ENCODE measurements at regions not wholly inside any gene's neighbourhood (a gene's known extent, or its start where the extent isn't known, plus 50 kb on each side); places are given as distances from the start of the nearest gene placed in this dataset.

DNA sequence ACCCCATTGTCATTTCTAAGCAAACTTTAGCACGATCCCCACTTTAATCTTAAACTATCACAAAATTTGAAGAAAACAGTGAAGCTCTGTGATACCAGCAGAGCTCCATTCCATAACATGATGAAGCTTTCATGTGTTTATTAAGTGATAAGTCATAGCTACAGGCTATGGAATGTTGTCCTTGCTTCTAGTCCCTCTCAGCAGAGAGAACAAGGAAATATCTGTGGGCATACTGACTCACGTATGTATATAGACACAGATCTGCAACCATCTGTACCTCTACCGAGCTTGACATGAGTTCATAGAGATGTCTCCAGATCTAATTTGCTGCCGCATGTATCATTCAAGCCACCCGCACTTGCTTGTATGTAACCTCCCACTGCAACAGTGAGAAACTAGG lies 588.9 kb downstream of the ETS1 start:
- H3K9me2 ChIP-seq (replicated peaks; ENCODE audit: control insufficient read depth, low read length), result no peaks in the 10 kb centered on the region
- no peaks in the 10 kb centered on the region for H3K9me3 ChIP-seq (ENCODE audit: control insufficient read depth, insufficient read depth, low read length)
- no peaks in the 10 kb centered on the region for H3K4me1 ChIP-seq (ENCODE audit: control insufficient read depth, low read length)
- TF ChIP-seq, protein P1, sequence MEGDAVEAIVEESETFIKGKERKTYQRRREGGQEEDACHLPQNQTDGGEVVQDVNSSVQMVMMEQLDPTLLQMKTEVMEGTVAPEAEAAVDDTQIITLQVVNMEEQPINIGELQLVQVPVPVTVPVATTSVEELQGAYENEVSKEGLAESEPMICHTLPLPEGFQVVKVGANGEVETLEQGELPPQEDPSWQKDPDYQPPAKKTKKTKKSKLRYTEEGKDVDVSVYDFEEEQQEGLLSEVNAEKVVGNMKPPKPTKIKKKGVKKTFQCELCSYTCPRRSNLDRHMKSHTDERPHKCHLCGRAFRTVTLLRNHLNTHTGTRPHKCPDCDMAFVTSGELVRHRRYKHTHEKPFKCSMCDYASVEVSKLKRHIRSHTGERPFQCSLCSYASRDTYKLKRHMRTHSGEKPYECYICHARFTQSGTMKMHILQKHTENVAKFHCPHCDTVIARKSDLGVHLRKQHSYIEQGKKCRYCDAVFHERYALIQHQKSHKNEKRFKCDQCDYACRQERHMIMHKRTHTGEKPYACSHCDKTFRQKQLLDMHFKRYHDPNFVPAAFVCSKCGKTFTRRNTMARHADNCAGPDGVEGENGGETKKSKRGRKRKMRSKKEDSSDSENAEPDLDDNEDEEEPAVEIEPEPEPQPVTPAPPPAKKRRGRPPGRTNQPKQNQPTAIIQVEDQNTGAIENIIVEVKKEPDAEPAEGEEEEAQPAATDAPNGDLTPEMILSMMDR (IDR thresholded peaks at IDR 0.05; ENCODE audit: low read depth, low read length, poor library complexity, severe bottlenecking), result no peak
- no peak for TF ChIP-seq EZH2phosphoT487 (IDR thresholded peaks at IDR 0.05; ENCODE audit: borderline replicate concordance, low read length)
- H4K20me1 ChIP-seq (ENCODE audit: control insufficient read depth, insufficient read depth, low read depth, low read length), result no peaks in the 10 kb centered on the region
- no peaks in the 10 kb centered on the region for H3K36me3 ChIP-seq (ENCODE audit: control insufficient read depth, low read length)
- no peak overlapping the region for H3K4me2 ChIP-seq (ENCODE audit: low read length)
- no peak overlapping the region for H3K27ac ChIP-seq (ENCODE audit: low read depth, low read length)
- no peaks in the 10 kb centered on the region for H3K79me2 ChIP-seq (ENCODE audit: control insufficient read depth, low read length)
- H3K27me3 ChIP-seq (ENCODE audit: control insufficient read depth, low read length), result no peaks in the 10 kb centered on the region
- no peak overlapping the region for H3K4me3 ChIP-seq (ENCODE audit: low read length)
- no peaks in the 10 kb centered on the region for H3F3A ChIP-seq (ENCODE audit: control insufficient read depth, insufficient read depth)

DNA sequence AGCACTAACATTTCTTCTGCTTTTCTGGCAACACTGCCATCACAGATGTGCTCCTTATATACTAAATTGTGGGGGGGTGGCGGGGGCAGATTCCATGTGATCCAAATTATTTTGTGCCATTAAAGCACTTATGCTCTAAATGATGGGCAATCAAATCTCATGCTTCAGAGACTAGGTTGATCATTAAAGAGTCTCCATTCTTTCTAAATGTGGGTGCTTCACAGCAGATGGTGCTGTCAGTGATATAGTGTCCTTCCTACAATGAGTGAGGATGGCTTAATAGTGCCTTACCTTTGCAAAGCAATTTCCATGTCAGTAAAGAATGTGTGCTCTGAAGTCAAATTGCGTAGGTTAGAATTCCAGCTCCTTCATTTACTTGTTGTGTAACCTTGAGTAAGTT lies 589.8 kb downstream of the ETS1 start:
- Histone ChIP-seq H3K79me2 (ENCODE audit: control insufficient read depth, low read length) (no peaks in the 10 kb centered on the region), H3K4me1 (ENCODE audit: control insufficient read depth, low read length) (no peaks in the 10 kb centered on the region), H3K27me3 (ENCODE audit: control insufficient read depth, low read length) (no peaks in the 10 kb centered on the region), H3K36me3 (ENCODE audit: control insufficient read depth, low read length) (no peaks in the 10 kb centered on the region), H3K27ac (ENCODE audit: low read depth, low read length) (no peak overlapping the region), H3K4me2 (ENCODE audit: low read length) (no peak overlapping the region), H3K9me3 (ENCODE audit: control insufficient read depth, insufficient read depth, low read length) (no peaks in the 10 kb centered on the region), H3F3A (ENCODE audit: control insufficient read depth, insufficient read depth) (no peaks in the 10 kb centered on the region), H4K20me1 (ENCODE audit: control insufficient read depth, insufficient read depth, low read depth, low read length) (no peaks in the 10 kb centered on the region), H3K9me2 (replicated peaks; ENCODE audit: control insufficient read depth, low read length) (no peaks in the 10 kb centered on the region), H3K4me3 (ENCODE audit: low read length) (no peak overlapping the region)
- TF ChIP-seq, protein P1 (IDR thresholded peaks at IDR 0.05; ENCODE audit: low read depth, low read length, poor library complexity, severe bottlenecking), result no peak
- TF ChIP-seq EZH2phosphoT487 (IDR thresholded peaks at IDR 0.05; ENCODE audit: borderline replicate concordance, low read length), result no peak

DNA sequence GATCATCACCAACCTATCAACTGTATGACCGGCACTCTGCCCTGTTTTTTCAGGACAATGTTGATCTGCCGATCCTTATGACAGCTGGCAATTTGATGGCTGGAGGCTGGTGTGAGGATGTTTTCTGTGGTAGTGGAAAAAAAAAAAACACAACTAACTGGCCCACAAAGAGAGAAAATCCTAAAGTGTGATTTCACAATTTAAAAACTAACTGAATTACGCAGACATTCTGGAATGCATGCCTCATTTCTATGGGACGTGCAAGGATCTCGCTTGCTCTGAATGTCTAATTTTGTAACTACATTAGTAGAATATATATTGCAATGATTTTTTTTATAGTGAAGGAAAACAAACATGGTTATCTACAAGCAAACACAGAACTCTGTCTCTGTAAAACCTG lies 590.5 kb downstream of the ETS1 start:
- Histone ChIP-seq H3K79me2 (ENCODE audit: control insufficient read depth, low read length) (no peaks in the 10 kb centered on the region), H3K9me2 (replicated peaks; ENCODE audit: control insufficient read depth, low read length) (no peaks in the 10 kb centered on the region), H3K4me3 (ENCODE audit: low read length) (no peak overlapping the region), H3K4me2 (ENCODE audit: low read length) (no peak overlapping the region), H3K36me3 (ENCODE audit: control insufficient read depth, low read length) (no peaks in the 10 kb centered on the region), H3K27me3 (ENCODE audit: control insufficient read depth, low read length) (no peaks in the 10 kb centered on the region), H4K20me1 (ENCODE audit: control insufficient read depth, insufficient read depth, low read depth, low read length) (no peaks in the 10 kb centered on the region), H3F3A (ENCODE audit: control insufficient read depth, insufficient read depth) (no peaks in the 10 kb centered on the region), H3K27ac (ENCODE audit: low read depth, low read length) (no peak overlapping the region), H3K9me3 (ENCODE audit: control insufficient read depth, insufficient read depth, low read length) (no peaks in the 10 kb centered on the region), H3K4me1 (ENCODE audit: control insufficient read depth, low read length) (no peaks in the 10 kb centered on the region)
- no peak for TF ChIP-seq EZH2phosphoT487 (IDR thresholded peaks at IDR 0.05; ENCODE audit: borderline replicate concordance, low read length)
- TF ChIP-seq, protein P1 (IDR thresholded peaks at IDR 0.05; ENCODE audit: low read depth, low read length, poor library complexity, severe bottlenecking), result no peak

DNA sequence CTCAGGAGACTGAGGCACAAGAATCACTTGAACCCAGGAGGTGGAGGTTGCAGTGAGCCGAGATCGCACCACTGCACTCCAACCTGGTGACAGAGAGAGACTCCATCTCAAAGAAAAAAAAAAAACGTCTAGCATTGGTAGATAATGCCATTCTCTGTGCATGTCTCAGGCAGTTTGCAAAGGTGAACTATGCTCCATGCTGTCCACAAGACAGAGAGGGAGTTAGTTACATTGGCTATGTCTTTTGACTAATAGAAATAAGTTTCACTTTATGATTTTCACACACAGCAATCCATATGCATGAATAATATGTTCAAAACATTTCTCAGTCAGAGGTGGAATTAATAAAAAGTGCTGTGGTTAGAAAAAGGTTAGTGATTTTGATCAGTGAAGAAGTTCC lies 591.4 kb downstream of the ETS1 start:
- H3K4me1 ChIP-seq (ENCODE audit: control insufficient read depth, low read length), result no peaks in the 10 kb centered on the region
- no peaks in the 10 kb centered on the region for H4K20me1 ChIP-seq (ENCODE audit: control insufficient read depth, insufficient read depth, low read depth, low read length)
- no peaks in the 10 kb centered on the region for H3F3A ChIP-seq (ENCODE audit: control insufficient read depth, insufficient read depth)
- no peak overlapping the region for H3K4me3 ChIP-seq (ENCODE audit: low read length)
- TF ChIP-seq, protein P1 (IDR thresholded peaks at IDR 0.05; ENCODE audit: low read depth, low read length, poor library complexity, severe bottlenecking), result no peak
- TF ChIP-seq EZH2phosphoT487 (IDR thresholded peaks at IDR 0.05; ENCODE audit: borderline replicate concordance, low read length), result no peak
- H3K27me3 ChIP-seq (ENCODE audit: control insufficient read depth, low read length), result no peaks in the 10 kb centered on the region
- H3K4me2 ChIP-seq (ENCODE audit: low read length), result no peak overlapping the region
- no peaks in the 10 kb centered on the region for H3K36me3 ChIP-seq (ENCODE audit: control insufficient read depth, low read length)
- no peak overlapping the region for H3K27ac ChIP-seq (ENCODE audit: low read depth, low read length)
- no peaks in the 10 kb centered on the region for H3K9me3 ChIP-seq (ENCODE audit: control insufficient read depth, insufficient read depth, low read length)
- no peaks in the 10 kb centered on the region for H3K9me2 ChIP-seq (replicated peaks; ENCODE audit: control insufficient read depth, low read length)
- H3K79me2 ChIP-seq (ENCODE audit: control insufficient read depth, low read length), result no peaks in the 10 kb centered on the region

All from DOHH2 (cell line).